ENCODE measurements at regions not wholly inside any gene's neighbourhood (a gene's known extent, or its start where the extent isn't known, plus 50 kb on each side); places are given as distances from the start of the nearest gene placed in this dataset.

- Histone ChIP-seq H3K4me3 (ENCODE audit: low read depth in 1 of 2, low read length in 2 of 2) (no peak overlapping the region), H3K9me3 (ENCODE audit: control insufficient read depth in 1 of 2, low read length in 2 of 2) (no peaks in the 10 kb centered on the region), H3K4me1 (ENCODE audit: control insufficient read depth in 1 of 2, insufficient read depth in 2 of 2, low read length in 2 of 2) (no peaks in the 10 kb centered on the region), H3K27ac (ENCODE audit: low read length) (no peak overlapping the region), H3K36me3 (ENCODE audit: control insufficient read depth in 1 of 2, insufficient read depth in 2 of 2, low read length in 2 of 2) (no peaks in the 10 kb centered on the region), H3K27me3 (ENCODE audit: low read depth, low read length) (no peaks in the 10 kb centered on the region)
Observed at GRCh38 chr7:36014961-36015360, 138.1 kb upstream of the EEPD1 start.

DNA sequence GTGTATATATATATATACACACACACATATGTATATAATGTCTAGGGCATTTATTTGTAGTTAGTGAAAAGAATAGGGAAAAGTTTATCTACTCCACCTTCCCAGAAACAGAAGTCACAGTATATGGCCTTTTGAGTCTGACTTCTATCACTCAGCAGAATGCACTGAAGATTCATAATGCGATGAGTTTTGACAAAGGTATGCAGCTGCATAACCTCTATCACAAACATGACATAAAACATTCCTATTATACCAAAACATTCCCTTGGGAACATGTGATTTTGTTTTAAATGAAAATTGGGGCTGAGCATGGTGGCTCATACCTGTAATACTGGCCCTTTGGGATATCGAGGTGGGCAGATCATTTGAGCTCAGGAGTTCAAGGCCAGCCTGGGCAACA, 137.3 kb upstream of the EEPD1 start:
- H3K4me3 ChIP-seq (ENCODE audit: low read depth in 1 of 2, low read length in 2 of 2) = no peak overlapping the region
- H3K27ac ChIP-seq (ENCODE audit: low read length) = no peak overlapping the region
- H3K36me3 ChIP-seq (ENCODE audit: control insufficient read depth in 1 of 2, insufficient read depth in 2 of 2, low read length in 2 of 2) = no peaks in the 10 kb centered on the region
- no peaks in the 10 kb centered on the region for H3K27me3 ChIP-seq (ENCODE audit: low read depth, low read length)
- no peaks in the 10 kb centered on the region for H3K4me1 ChIP-seq (ENCODE audit: control insufficient read depth in 1 of 2, insufficient read depth in 2 of 2, low read length in 2 of 2)
- no peaks in the 10 kb centered on the region for H3K9me3 ChIP-seq (ENCODE audit: control insufficient read depth in 1 of 2, low read length in 2 of 2)

DNA sequence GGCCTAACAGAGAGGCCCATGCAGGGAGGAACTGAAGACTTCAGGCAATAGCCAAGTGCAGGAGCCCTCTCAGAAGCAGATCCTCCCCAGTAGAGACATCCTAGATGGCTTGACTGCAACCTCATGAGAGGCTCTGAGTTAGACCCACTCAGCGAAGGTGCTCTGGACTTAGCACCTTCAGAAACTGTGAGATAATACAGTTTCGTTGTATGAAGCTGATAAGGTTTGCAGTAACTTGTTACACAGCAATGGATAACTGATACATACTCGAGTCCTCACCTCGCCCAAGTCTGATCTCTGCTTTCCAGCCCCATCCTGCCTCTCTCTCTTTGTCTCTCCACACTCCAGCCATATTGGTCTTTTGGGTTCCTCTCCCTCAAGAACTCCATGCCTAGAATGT, 136.4 kb upstream of the EEPD1 start:
- no peaks in the 10 kb centered on the region for H3K9me3 ChIP-seq (ENCODE audit: control insufficient read depth in 1 of 2, low read length in 2 of 2)
- H3K36me3 ChIP-seq (ENCODE audit: control insufficient read depth in 1 of 2, insufficient read depth in 2 of 2, low read length in 2 of 2) = no peaks in the 10 kb centered on the region
- H3K27ac ChIP-seq (ENCODE audit: low read length) = no peak overlapping the region
- no peaks in the 10 kb centered on the region for H3K4me1 ChIP-seq (ENCODE audit: control insufficient read depth in 1 of 2, insufficient read depth in 2 of 2, low read length in 2 of 2)
- no peaks in the 10 kb centered on the region for H3K27me3 ChIP-seq (ENCODE audit: low read depth, low read length)
- H3K4me3 ChIP-seq (ENCODE audit: low read depth in 1 of 2, low read length in 2 of 2) = no peak overlapping the region

GRCh38 chr7:36017111-36017510, 135.9 kb upstream of the EEPD1 start:
- H3K36me3 ChIP-seq (ENCODE audit: control insufficient read depth in 1 of 2, insufficient read depth in 2 of 2, low read length in 2 of 2) = no peaks in the 10 kb centered on the region
- H3K27ac ChIP-seq (ENCODE audit: low read length) = no peak overlapping the region
- no peaks in the 10 kb centered on the region for H3K9me3 ChIP-seq (ENCODE audit: control insufficient read depth in 1 of 2, low read length in 2 of 2)
- H3K27me3 ChIP-seq (ENCODE audit: low read depth, low read length) = no peaks in the 10 kb centered on the region
- no peak overlapping the region for H3K4me3 ChIP-seq (ENCODE audit: low read depth in 1 of 2, low read length in 2 of 2)
- H3K4me1 ChIP-seq (ENCODE audit: control insufficient read depth in 1 of 2, insufficient read depth in 2 of 2, low read length in 2 of 2) = peaks cover 0 to 1% of the 10 kb centered on the region in 2 donors

GRCh38 chr7:36018816-36019484, 134.1 kb upstream of the EEPD1 start:
- H3K4me1 ChIP-seq (ENCODE audit: control insufficient read depth in 1 of 2, insufficient read depth in 2 of 2, low read length in 2 of 2) = peaks cover 0 to 3% of the 10 kb centered on the region in 2 donors
- no peaks in the 10 kb centered on the region for H3K9me3 ChIP-seq (ENCODE audit: control insufficient read depth in 1 of 2, low read length in 2 of 2)

DNA sequence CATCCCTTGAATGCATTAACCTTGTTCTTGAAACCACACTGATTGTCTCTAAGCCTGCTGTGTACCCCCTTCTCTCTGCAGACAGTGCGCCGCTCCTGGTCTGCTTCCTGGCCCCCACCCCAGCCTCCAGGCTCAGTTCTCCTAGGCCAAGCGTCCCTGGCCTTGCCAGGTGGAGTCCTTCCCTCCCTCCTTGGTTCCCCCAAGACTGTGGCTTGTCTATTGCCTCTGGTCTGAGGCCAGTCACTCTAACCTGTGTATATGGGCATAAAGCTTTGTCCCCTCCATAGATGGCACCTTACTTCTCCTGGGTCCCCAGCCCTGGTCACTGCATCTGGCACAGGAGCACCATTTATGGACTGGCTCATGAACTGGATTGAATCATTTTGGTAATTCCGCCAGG, 133.5 kb upstream of the EEPD1 start:
- no peak overlapping the region for H3K4me3 ChIP-seq (ENCODE audit: low read depth in 1 of 2, low read length in 2 of 2)
- H3K4me1 ChIP-seq (ENCODE audit: control insufficient read depth in 1 of 2, insufficient read depth in 2 of 2, low read length in 2 of 2) = peaks cover 0 to 3% of the 10 kb centered on the region in 2 donors
- no peaks in the 10 kb centered on the region for H3K36me3 ChIP-seq (ENCODE audit: control insufficient read depth in 1 of 2, insufficient read depth in 2 of 2, low read length in 2 of 2)
- H3K9me3 ChIP-seq (ENCODE audit: control insufficient read depth in 1 of 2, low read length in 2 of 2) = no peaks in the 10 kb centered on the region
- no peak overlapping the region for H3K27ac ChIP-seq (ENCODE audit: low read length)
- no peaks in the 10 kb centered on the region for H3K27me3 ChIP-seq (ENCODE audit: low read depth, low read length)

More at GRCh38 chr7:36018816-36019484, 134.1 kb upstream of the EEPD1 start:
- Histone ChIP-seq H3K36me3 (ENCODE audit: control insufficient read depth in 1 of 2, insufficient read depth in 2 of 2, low read length in 2 of 2) (no peaks in the 10 kb centered on the region), H3K27me3 (ENCODE audit: low read depth, low read length) (no peaks in the 10 kb centered on the region), H3K27ac (ENCODE audit: low read length) (no peak overlapping the region), H3K4me3 (ENCODE audit: low read depth in 1 of 2, low read length in 2 of 2) (no peak overlapping the region)

DNA sequence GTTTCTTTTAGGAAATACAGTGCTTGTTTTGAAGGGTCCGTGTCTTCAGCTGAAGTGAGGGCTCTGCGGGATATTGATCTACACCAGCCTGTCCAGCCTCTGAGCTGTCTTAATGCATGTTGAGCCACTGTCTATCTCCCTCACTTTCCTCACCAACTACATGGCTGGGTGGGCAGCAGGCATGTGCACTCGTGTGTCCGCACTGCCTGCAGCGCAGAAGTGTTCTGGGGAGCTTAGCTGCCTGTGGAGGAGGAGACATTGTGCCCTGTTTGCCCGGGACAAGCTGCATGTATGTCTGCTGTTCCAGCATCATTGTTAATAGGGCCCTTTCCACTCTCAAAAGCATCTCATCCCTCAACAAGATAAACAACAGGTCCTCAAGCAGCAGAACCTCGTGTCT, 133.1 kb upstream of the EEPD1 start:
- no peaks in the 10 kb centered on the region for H3K9me3 ChIP-seq (ENCODE audit: control insufficient read depth in 1 of 2, low read length in 2 of 2)
- peaks cover 0 to 3% of the 10 kb centered on the region in 2 donors for H3K4me1 ChIP-seq (ENCODE audit: control insufficient read depth in 1 of 2, insufficient read depth in 2 of 2, low read length in 2 of 2)
- H3K4me3 ChIP-seq (ENCODE audit: low read depth in 1 of 2, low read length in 2 of 2) = no peak overlapping the region
- no peak overlapping the region for H3K27ac ChIP-seq (ENCODE audit: low read length)
- no peaks in the 10 kb centered on the region for H3K36me3 ChIP-seq (ENCODE audit: control insufficient read depth in 1 of 2, insufficient read depth in 2 of 2, low read length in 2 of 2)
- H3K27me3 ChIP-seq (ENCODE audit: low read depth, low read length) = no peaks in the 10 kb centered on the region

DNA sequence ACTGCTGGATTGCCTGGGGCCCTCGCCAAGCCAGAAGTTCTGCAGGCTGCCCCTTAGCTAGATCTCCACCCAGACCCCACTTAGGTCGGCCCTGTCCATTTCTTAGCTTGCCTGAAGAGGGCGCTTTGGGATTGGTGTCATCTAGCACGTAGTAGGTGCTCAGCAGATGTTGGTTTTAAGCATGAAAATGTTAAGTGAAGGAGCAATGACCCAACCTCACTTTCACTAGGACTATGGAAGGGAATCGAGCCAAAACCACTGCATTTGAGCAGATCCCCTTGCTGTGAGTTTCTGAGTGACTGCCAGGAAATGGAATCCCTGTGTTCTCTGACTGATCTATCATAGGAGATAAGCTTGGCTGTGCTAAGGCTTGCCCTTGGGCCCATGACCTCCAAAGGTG, 131.7 kb upstream of the EEPD1 start:
- no peaks in the 10 kb centered on the region for H3K27me3 ChIP-seq (ENCODE audit: low read depth, low read length)
- no peak overlapping the region for H3K27ac ChIP-seq (ENCODE audit: low read length)
- H3K36me3 ChIP-seq (ENCODE audit: control insufficient read depth in 1 of 2, insufficient read depth in 2 of 2, low read length in 2 of 2) = no peaks in the 10 kb centered on the region
- H3K4me1 ChIP-seq (ENCODE audit: control insufficient read depth in 1 of 2, insufficient read depth in 2 of 2, low read length in 2 of 2) = peaks cover 0 to 3% of the 10 kb centered on the region in 2 donors
- H3K9me3 ChIP-seq (ENCODE audit: control insufficient read depth in 1 of 2, low read length in 2 of 2) = no peaks in the 10 kb centered on the region
- H3K4me3 ChIP-seq (ENCODE audit: low read depth in 1 of 2, low read length in 2 of 2) = no peak overlapping the region

- Histone ChIP-seq H3K36me3 (ENCODE audit: control insufficient read depth in 1 of 2, insufficient read depth in 2 of 2, low read length in 2 of 2) (no peaks in the 10 kb centered on the region), H3K9me3 (ENCODE audit: control insufficient read depth in 1 of 2, low read length in 2 of 2) (no peaks in the 10 kb centered on the region), H3K27ac (ENCODE audit: low read length) (no peak overlapping the region), H3K4me3 (ENCODE audit: low read depth in 1 of 2, low read length in 2 of 2) (no peak overlapping the region), H3K27me3 (ENCODE audit: low read depth, low read length) (no peaks in the 10 kb centered on the region), H3K4me1 (ENCODE audit: control insufficient read depth in 1 of 2, insufficient read depth in 2 of 2, low read length in 2 of 2) (peaks cover 0 to 3% of the 10 kb centered on the region in 2 donors)
Observed at GRCh38 chr7:36021917-36022550, 131.0 kb upstream of the EEPD1 start.

DNA sequence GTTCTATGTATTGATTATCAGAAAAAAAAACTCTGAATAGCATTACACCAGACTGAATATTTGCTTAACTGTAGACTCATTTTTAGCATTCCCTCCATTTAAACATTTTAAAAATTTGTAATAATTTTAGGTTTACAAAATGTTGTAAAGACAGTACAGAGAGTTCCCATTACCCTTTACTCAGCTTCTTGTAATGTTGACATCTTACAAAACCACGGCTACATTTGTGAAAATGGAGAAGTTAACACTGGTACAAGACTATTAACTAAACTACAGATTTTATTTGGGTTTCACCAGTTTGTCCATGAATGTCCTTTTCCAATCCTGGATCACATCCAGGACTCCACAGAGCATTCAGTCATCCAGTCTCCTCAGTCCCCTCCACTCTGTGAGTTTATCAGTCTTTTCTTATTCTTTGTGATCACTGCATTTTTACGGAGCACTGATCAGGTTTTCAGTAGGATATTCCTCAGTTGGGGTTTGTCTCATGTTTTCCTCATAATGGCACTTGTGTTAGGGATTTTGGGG, 130.0 kb upstream of the EEPD1 start:
- no peak overlapping the region for H3K4me3 ChIP-seq (ENCODE audit: low read depth in 1 of 2, low read length in 2 of 2)
- H3K4me1 ChIP-seq (ENCODE audit: control insufficient read depth in 1 of 2, insufficient read depth in 2 of 2, low read length in 2 of 2) = peaks cover 0 to 3% of the 10 kb centered on the region in 2 donors
- H3K27ac ChIP-seq (ENCODE audit: low read length) = no peak overlapping the region
- H3K9me3 ChIP-seq (ENCODE audit: control insufficient read depth in 1 of 2, low read length in 2 of 2) = no peaks in the 10 kb centered on the region
- no peaks in the 10 kb centered on the region for H3K36me3 ChIP-seq (ENCODE audit: control insufficient read depth in 1 of 2, insufficient read depth in 2 of 2, low read length in 2 of 2)
- no peaks in the 10 kb centered on the region for H3K27me3 ChIP-seq (ENCODE audit: low read depth, low read length)

GRCh38 chr7:36025190-36025589, 127.9 kb upstream of the EEPD1 start:
- H3K27ac ChIP-seq (ENCODE audit: low read length) = no peak overlapping the region
- no peak overlapping the region for H3K4me3 ChIP-seq (ENCODE audit: low read depth in 1 of 2, low read length in 2 of 2)
- H3K9me3 ChIP-seq (ENCODE audit: control insufficient read depth in 1 of 2, low read length in 2 of 2) = no peaks in the 10 kb centered on the region
- peaks cover 0 to 3% of the 10 kb centered on the region in 2 donors for H3K4me1 ChIP-seq (ENCODE audit: control insufficient read depth in 1 of 2, insufficient read depth in 2 of 2, low read length in 2 of 2)
- H3K36me3 ChIP-seq (ENCODE audit: control insufficient read depth in 1 of 2, insufficient read depth in 2 of 2, low read length in 2 of 2) = no peaks in the 10 kb centered on the region
- H3K27me3 ChIP-seq (ENCODE audit: low read depth, low read length) = no peaks in the 10 kb centered on the region

Measured in muscle layer of duodenum (tissue), 2 donors.